GM12874 (cell line): ENCODE measurements at regions not wholly inside any gene's neighbourhood (a gene's known extent, or its start where the extent isn't known, plus 50 kb on each side); places are given as distances from the start of the nearest gene placed in this dataset.

Experiments used
- TF ChIP-seq, protein P1 (sequence below): IDR thresholded peaks from 2 replicates; pipeline ENCODE4 v1.5.1; 2011; ENCODE audit warnings: low read depth, mild to moderate bottlenecking, control low read depth, low read length, moderate library complexity; ENCODE audit not compliant: insufficient read depth

- TF ChIP-seq, protein P1, sequence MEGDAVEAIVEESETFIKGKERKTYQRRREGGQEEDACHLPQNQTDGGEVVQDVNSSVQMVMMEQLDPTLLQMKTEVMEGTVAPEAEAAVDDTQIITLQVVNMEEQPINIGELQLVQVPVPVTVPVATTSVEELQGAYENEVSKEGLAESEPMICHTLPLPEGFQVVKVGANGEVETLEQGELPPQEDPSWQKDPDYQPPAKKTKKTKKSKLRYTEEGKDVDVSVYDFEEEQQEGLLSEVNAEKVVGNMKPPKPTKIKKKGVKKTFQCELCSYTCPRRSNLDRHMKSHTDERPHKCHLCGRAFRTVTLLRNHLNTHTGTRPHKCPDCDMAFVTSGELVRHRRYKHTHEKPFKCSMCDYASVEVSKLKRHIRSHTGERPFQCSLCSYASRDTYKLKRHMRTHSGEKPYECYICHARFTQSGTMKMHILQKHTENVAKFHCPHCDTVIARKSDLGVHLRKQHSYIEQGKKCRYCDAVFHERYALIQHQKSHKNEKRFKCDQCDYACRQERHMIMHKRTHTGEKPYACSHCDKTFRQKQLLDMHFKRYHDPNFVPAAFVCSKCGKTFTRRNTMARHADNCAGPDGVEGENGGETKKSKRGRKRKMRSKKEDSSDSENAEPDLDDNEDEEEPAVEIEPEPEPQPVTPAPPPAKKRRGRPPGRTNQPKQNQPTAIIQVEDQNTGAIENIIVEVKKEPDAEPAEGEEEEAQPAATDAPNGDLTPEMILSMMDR, result no peak
Measured at GRCh38 chr3:106371221-106371970, 502.6 kb upstream of the CBLB start.

DNA sequence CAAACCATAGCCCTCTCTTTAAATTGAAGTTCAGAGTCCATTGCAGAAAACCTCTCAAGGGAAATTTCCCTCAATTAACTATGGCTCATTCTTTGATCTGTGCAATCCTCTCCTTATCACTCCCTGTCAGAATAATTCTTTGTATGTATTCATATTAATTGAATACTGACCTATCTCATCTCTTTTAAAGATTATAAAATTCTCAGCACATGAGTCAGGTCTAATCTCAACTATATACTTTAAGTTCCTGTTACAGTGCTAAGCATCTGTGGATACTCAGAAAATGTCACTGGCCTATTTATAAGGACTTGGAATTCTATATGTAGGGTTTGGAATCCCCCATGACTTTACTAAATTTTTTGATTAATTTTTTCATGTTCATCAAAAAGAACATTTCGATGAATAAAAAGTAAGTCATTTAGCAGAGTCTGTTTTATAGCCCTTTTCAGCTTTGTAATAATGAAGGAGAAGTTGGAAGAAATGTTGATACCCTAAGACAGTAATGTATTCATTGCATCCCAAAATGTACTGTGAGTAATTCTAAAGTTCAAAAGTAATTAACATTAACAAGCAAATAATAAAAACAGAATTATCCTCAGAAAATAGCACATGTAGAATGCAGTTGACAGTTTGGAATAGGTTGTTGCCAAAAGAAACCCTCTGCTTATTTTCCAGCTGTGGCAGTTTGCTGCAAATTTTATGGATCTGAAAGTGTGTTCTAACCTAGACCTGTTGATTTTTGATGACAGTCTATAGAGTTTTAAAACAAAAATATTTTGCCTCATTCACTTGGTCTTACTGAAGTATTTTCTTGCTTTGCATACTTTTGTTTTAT lies 503.4 kb upstream of the CBLB start:
- TF ChIP-seq, protein P1, result no peak

DNA sequence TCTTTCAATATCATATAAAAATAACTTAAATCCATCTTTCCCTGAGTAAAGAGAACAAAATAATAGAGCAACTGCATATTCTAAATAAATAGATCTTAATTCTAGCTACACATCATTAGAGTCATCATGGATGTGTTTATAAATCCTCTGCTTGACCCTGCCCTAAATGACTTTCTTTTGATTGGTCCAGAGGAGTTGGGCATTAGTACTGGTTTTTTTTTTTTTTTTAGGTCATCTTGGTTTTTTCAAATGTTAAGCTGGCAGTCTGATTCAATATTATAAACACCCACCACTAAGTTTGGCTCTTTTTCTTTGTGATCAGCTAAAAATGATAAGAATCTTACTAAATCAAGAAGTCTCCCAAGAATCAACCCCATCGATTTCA lies 504.0 kb upstream of the CBLB start:
- TF ChIP-seq, protein P1, result no peak

DNA sequence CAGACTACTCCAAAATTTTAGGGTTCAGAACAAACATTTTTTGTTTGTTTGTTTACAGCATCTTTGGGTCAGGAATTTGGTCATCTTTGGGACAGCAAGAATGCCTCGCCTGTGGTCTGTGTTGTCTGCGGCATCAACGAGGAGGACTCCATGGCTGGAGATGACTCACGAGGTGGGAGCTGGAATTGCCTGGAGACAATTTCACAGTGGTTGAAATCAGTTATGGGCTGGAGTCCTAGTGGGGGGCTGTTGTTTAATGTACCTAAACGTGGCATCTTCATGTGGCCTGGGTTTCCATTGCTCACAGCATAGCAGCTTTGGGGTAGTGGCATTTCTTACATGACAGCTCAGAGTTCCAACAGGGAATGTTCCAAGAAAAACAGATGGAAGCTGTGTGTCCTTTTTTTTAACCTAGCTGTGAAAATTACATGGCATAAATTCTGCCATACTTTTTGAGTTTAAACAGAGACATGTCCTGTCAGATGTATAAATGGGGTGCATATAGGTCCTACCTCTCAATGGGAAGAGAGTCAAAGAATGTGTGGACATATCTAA lies 507.3 kb upstream of the CBLB start:
- TF ChIP-seq, protein P1, result no peak

GRCh38 chr3:106379251-106379750 lies 510.5 kb upstream of the CBLB start:
- TF ChIP-seq, protein P1, result no peak

DNA sequence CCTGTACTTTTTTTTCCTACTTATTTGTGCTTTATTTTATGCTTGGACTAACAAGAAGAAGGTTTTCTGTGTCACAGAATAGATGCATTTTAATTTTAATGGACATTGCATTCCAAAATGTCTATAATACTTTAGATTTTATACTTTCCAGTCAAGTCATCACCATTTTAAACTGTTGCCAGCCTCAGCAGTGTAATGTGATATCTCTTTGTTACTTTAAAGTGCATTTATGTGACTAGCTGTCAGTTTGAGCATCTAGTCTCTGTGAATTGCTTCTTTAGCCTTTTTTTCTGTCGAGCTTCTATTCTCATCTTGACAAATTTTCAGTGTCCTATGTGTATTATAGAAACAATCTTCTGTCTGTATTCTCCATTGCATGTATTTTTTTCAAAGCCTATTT lies 511.4 kb upstream of the CBLB start:
- TF ChIP-seq, protein P1, result no peak

- TF ChIP-seq, protein P1, result no peak
Measured at GRCh38 chr3:106381286-106381938, 512.6 kb upstream of the CBLB start.
